Mesodermal cell (in vitro differentiated cells): ENCODE measurements at regions not wholly inside any gene's neighbourhood (a gene's known extent, or its start where the extent isn't known, plus 50 kb on each side); places are given as distances from the start of the nearest gene placed in this dataset.

Experiments used
- H3K27ac ChIP-seq: 2 replicates; pipeline ENCODE4 v1.7.0; 2013; ENCODE audit warnings: mild to moderate bottlenecking, low read depth, low read length, moderate library complexity; ENCODE audit not compliant: severe bottlenecking
- H3K36me3 ChIP-seq: 2 replicates; pipeline ENCODE4 v1.7.1; 2013; ENCODE audit warnings: mild to moderate bottlenecking, low read length, moderate library complexity; ENCODE audit not compliant: control insufficient read depth, insufficient read depth
- H3K4me1 ChIP-seq: one replicate; pipeline ENCODE4 v1.7.1; 2013; ENCODE audit warnings: mild to moderate bottlenecking, low read length; ENCODE audit not compliant: insufficient read depth, control insufficient read depth, poor library complexity, severe bottlenecking
- H3K4me3 ChIP-seq: 2 replicates; pipeline ENCODE4 v1.7.0; 2013; ENCODE audit warnings: low read length, control low read depth, mild to moderate bottlenecking; ENCODE audit not compliant: insufficient read depth, poor library complexity, severe bottlenecking; ENCODE audit errors: extremely low read depth
- H3K9me3 ChIP-seq: 2 replicates; pipeline ENCODE4 v1.7.1; 2013; ENCODE audit warnings: mild to moderate bottlenecking, low read length, moderate library complexity; ENCODE audit not compliant: control insufficient read depth
- WGBS, 2 experiments: methylation state at CpG; one replicate each; pipeline ENCODE4 v1.1.5; 2013; ENCODE audit warnings: missing lambda C conversion rate in 2 of 2; ENCODE audit not compliant: insufficient coverage in 2 of 2; 5-methylcytosine and 5-hydroxymethylcytosine counted together

- Histone ChIP-seq H3K4me3 (no peak overlapping the region), H3K27ac (no peak overlapping the region), H3K9me3 (no peaks in the 10 kb centered on the region), H3K4me1 (no peaks in the 10 kb centered on the region), H3K36me3 (no peaks in the 10 kb centered on the region)
- WGBS, 2 experiments, result 88 to 89% methylated on average over 1 to 2 of the region's 2 CpGs
Measured at GRCh38 chr6:9535106-9535505, 879.8 kb downstream of the TFAP2A start.

- no peaks in the 10 kb centered on the region for H3K4me1 ChIP-seq
- WGBS, 2 experiments, result no CpG with 5 or more reads among the region's 3 CpGs
Measured at GRCh38 chr6:9532621-9533557, 882.0 kb downstream of the TFAP2A start.

GRCh38 chr6:9527679-9528286, 887.1 kb downstream of the TFAP2A start:
- H3K4me3 ChIP-seq, result no peak overlapping the region
- H3K27ac ChIP-seq, result no peak overlapping the region
- peaks cover 3% of the 10 kb centered on the region for H3K4me1 ChIP-seq
- no peaks in the 10 kb centered on the region for H3K9me3 ChIP-seq
- 75 to 100% methylated on average over 2 to 4 of the region's 4 CpGs for WGBS, 2 experiments
- H3K36me3 ChIP-seq, result no peaks in the 10 kb centered on the region

More at GRCh38 chr6:9532621-9533557, 882.0 kb downstream of the TFAP2A start:
- Histone ChIP-seq H3K27ac (peak overlapping the region; percentile 42), H3K9me3 (no peaks in the 10 kb centered on the region), H3K36me3 (no peaks in the 10 kb centered on the region), H3K4me3 (no peak overlapping the region)

- Histone ChIP-seq H3K4me3 (no peak overlapping the region), H3K4me1 (peaks cover 10% of the 10 kb centered on the region), H3K36me3 (no peaks in the 10 kb centered on the region), H3K27ac (no peak overlapping the region), H3K9me3 (no peaks in the 10 kb centered on the region)
Measured at GRCh38 chr6:9523462-9523861, 891.4 kb downstream of the TFAP2A start.

GRCh38 chr6:9522101-9522500, 892.8 kb downstream of the TFAP2A start:
- no peaks in the 10 kb centered on the region for H3K36me3 ChIP-seq
- no peaks in the 10 kb centered on the region for H3K9me3 ChIP-seq
- no peak overlapping the region for H3K27ac ChIP-seq
- no peak overlapping the region for H3K4me3 ChIP-seq
- 90 to 100% methylated on average over 2 of the region's 3 CpGs for WGBS, 2 experiments
- peaks cover 10% of the 10 kb centered on the region for H3K4me1 ChIP-seq

GRCh38 chr6:9521152-9521530, 893.7 kb downstream of the TFAP2A start:
- Histone ChIP-seq H3K27ac (no peak overlapping the region), H3K4me3 (no peak overlapping the region), H3K9me3 (no peaks in the 10 kb centered on the region), H3K4me1 (peaks cover 15% of the 10 kb centered on the region), H3K36me3 (no peaks in the 10 kb centered on the region)
- 80 to 90% methylated on average over 2 of the region's 3 CpGs for WGBS, 2 experiments

GRCh38 chr6:9520417-9521151, 894.3 kb downstream of the TFAP2A start:
- no peak overlapping the region for H3K27ac ChIP-seq
- H3K9me3 ChIP-seq, result no peaks in the 10 kb centered on the region
- peaks cover 21% of the 10 kb centered on the region for H3K4me1 ChIP-seq
- no peaks in the 10 kb centered on the region for H3K36me3 ChIP-seq
- no peak overlapping the region for H3K4me3 ChIP-seq
- WGBS, 2 experiments, result 86 to 100% methylated on average over 1 of the region's 8 CpGs

GRCh38 chr6:9518431-9518830, 896.4 kb downstream of the TFAP2A start:
- Histone ChIP-seq H3K9me3 (no peaks in the 10 kb centered on the region), H3K27ac (no peak overlapping the region), H3K4me1 (peaks cover 22% of the 10 kb centered on the region), H3K36me3 (no peaks in the 10 kb centered on the region), H3K4me3 (no peak overlapping the region)
- no CpG with 5 or more reads among the region's 1 CpG for WGBS, 2 experiments

GRCh38 chr6:9517806-9518205, 897.1 kb downstream of the TFAP2A start:
- no CpG with 5 or more reads among the region's 3 CpGs for WGBS, 2 experiments
- no peaks in the 10 kb centered on the region for H3K36me3 ChIP-seq
- no peak overlapping the region for H3K4me3 ChIP-seq
- peaks cover 19% of the 10 kb centered on the region for H3K4me1 ChIP-seq
- H3K9me3 ChIP-seq, result no peaks in the 10 kb centered on the region
- H3K27ac ChIP-seq, result no peak overlapping the region

GRCh38 chr6:9515633-9516606, 899.0 kb downstream of the TFAP2A start:
- H3K4me1 ChIP-seq, result peaks cover 16% of the 10 kb centered on the region
- no peaks in the 10 kb centered on the region for H3K36me3 ChIP-seq
- no peaks in the 10 kb centered on the region for H3K9me3 ChIP-seq
- H3K27ac ChIP-seq, result no peak overlapping the region
- WGBS, 2 experiments, result 72 to 87% methylated on average over 6 to 7 of the region's 13 CpGs
- H3K4me3 ChIP-seq, result no peak overlapping the region
